H9 (cell line): ENCODE measurements at regions not wholly inside any gene's neighbourhood (a gene's known extent, or its start where the extent isn't known, plus 50 kb on each side); places are given as distances from the start of the nearest gene placed in this dataset.

Experiments used
- DNase-seq: peaks from one replicate; pipeline ENCODE4 v3.0.0-alpha.2; 2017
- H2AFZ ChIP-seq: one replicate; pipeline ENCODE4 v1.6.1; 2013; ENCODE audit warnings: mild to moderate bottlenecking, low read length, control low read depth, moderate library complexity
- H2AK5ac ChIP-seq: 2 replicates; pipeline ENCODE4 v1.6.1; 2013; ENCODE audit warnings: low read length, control low read depth, mixed read lengths; ENCODE audit not compliant: insufficient read length
- H2BK120ac ChIP-seq: one replicate; pipeline ENCODE4 v1.6.1; 2013; ENCODE audit warnings: low read depth, mild to moderate bottlenecking, low read length, control low read depth, inconsistent platforms; ENCODE audit not compliant: poor library complexity, severe bottlenecking
- H2BK12ac ChIP-seq: 2 replicates; pipeline ENCODE4 v1.6.1; 2013; ENCODE audit warnings: low read length, control low read depth, mixed read lengths, low read depth; ENCODE audit not compliant: insufficient read length
- H2BK15ac ChIP-seq: 2 replicates; pipeline ENCODE4 v1.6.1; 2013; ENCODE audit warnings: low read depth, low read length, control low read depth
- H2BK20ac ChIP-seq: one replicate; pipeline ENCODE4 v1.6.1; 2013; ENCODE audit warnings: low read depth, mild to moderate bottlenecking, low read length, control low read depth, inconsistent platforms; ENCODE audit not compliant: poor library complexity, severe bottlenecking
- H2BK5ac ChIP-seq: 2 replicates; pipeline ENCODE4 v1.6.1; 2013; ENCODE audit warnings: low read length, control low read depth, mixed read lengths; ENCODE audit not compliant: insufficient read length
- H3K14ac ChIP-seq: 2 replicates; pipeline ENCODE4 v1.6.1; 2013; ENCODE audit warnings: low read length, control low read depth; ENCODE audit not compliant: insufficient read depth
- H3K18ac ChIP-seq: 2 replicates; pipeline ENCODE4 v1.6.1; 2013; ENCODE audit warnings: low read depth, mild to moderate bottlenecking, mixed read lengths, low read length, control low read depth; ENCODE audit not compliant: insufficient read length
- H3K23ac ChIP-seq: 2 replicates; pipeline ENCODE4 v1.6.1; 2013; ENCODE audit warnings: low read length, control low read depth, mixed read lengths, low read depth; ENCODE audit not compliant: insufficient read length
- H3K23me2 ChIP-seq: 2 replicates; pipeline ENCODE4 v1.6.1; 2013; ENCODE audit warnings: low read depth, mild to moderate bottlenecking, mixed read lengths, low read length, control low read depth; ENCODE audit not compliant: insufficient read length, poor library complexity, severe bottlenecking
- H3K27ac ChIP-seq: 2 replicates; pipeline ENCODE4 v1.5.1; 2013; ENCODE audit warnings: low read length, control low read depth, mixed read lengths, low read depth; ENCODE audit not compliant: insufficient read length
- H3K27me3 ChIP-seq: 2 replicates; pipeline ENCODE4 v1.6.1; 2013; ENCODE audit warnings: low read length, control low read depth, inconsistent platforms; ENCODE audit not compliant: insufficient read depth
- H3K4ac ChIP-seq: 2 replicates; pipeline ENCODE4 v1.6.1; 2013; ENCODE audit warnings: low read depth, mild to moderate bottlenecking, control low read depth, inconsistent platforms, low read length, moderate library complexity
- H3K4me1 ChIP-seq: 2 replicates; pipeline ENCODE4 v1.6.1; 2013; ENCODE audit warnings: low read length, control low read depth, inconsistent platforms; ENCODE audit not compliant: insufficient read depth
- H3K4me2 ChIP-seq: 2 replicates; pipeline ENCODE4 v1.6.1; 2013; ENCODE audit warnings: low read length, control low read depth, mixed read lengths; ENCODE audit not compliant: insufficient read length, insufficient read depth
- H3K56ac ChIP-seq: 2 replicates; pipeline ENCODE4 v1.6.1; 2013; ENCODE audit warnings: low read depth, mild to moderate bottlenecking, mixed read lengths, low read length, control low read depth; ENCODE audit not compliant: insufficient read length
- H3K79me1 ChIP-seq: 2 replicates; pipeline ENCODE4 v1.6.1; 2013; ENCODE audit warnings: low read depth, mild to moderate bottlenecking, moderate library complexity, low read length, control low read depth, inconsistent platforms; ENCODE audit not compliant: insufficient read depth, poor library complexity, severe bottlenecking
- H3K79me2 ChIP-seq: 2 replicates; pipeline ENCODE4 v1.6.1; 2013; ENCODE audit warnings: low read length, control low read depth, inconsistent platforms; ENCODE audit not compliant: insufficient read depth
- H3K9ac ChIP-seq: 2 replicates; pipeline ENCODE4 v1.6.1; 2013; ENCODE audit warnings: low read length, control low read depth, mixed read lengths; ENCODE audit not compliant: insufficient read length; ENCODE audit errors: extremely low read depth
- H3K9me3 ChIP-seq: one replicate; pipeline ENCODE4 v1.6.1; 2013; ENCODE audit warnings: low read depth, low read length, inconsistent platforms; ENCODE audit not compliant: control insufficient read depth
- H3T11ph ChIP-seq: one replicate; pipeline ENCODE4 v1.6.1; 2013; ENCODE audit warnings: mild to moderate bottlenecking, low read length, control low read depth, inconsistent platforms
- H4K20me1 ChIP-seq: one replicate; pipeline ENCODE4 v1.6.1; 2013; ENCODE audit not compliant: control insufficient read depth, insufficient read length, insufficient read depth
- H4K5ac ChIP-seq: 2 replicates; pipeline ENCODE4 v1.6.1; 2013; ENCODE audit warnings: low read depth, mild to moderate bottlenecking, mixed read lengths, low read length, control low read depth; ENCODE audit not compliant: insufficient read length
- H4K8ac ChIP-seq: replicated peaks from 2 replicates; pipeline ENCODE4 v1.6.1; 2013; ENCODE audit warnings: low read length, control low read depth, mixed read lengths, low read depth; ENCODE audit not compliant: insufficient read length
- H4K91ac ChIP-seq: 2 replicates; pipeline ENCODE4 v1.6.1; 2013; ENCODE audit warnings: low read depth, mild to moderate bottlenecking, moderate library complexity, mixed read lengths, low read length, control low read depth; ENCODE audit not compliant: insufficient read length
- H3K27ac Mint-ChIP-seq, 3 experiments: 2 replicates in 2 of 3; 3 replicates in 1 of 3; pipeline ENCODE4 v1.8.0; 2020 to 2021; ENCODE audit warnings: mixed read lengths in 3 of 3, mild to moderate bottlenecking in 1 of 3, moderate library complexity in 1 of 3
- H3K27me3 Mint-ChIP-seq: 2 replicates; pipeline ENCODE4 v1.8.0; 2021; ENCODE audit warnings: low read depth, mild to moderate bottlenecking, moderate library complexity, mixed read lengths
- H3K36me3 Mint-ChIP-seq, 3 experiments: 2 replicates in 2 of 3; 3 replicates in 1 of 3; pipeline ENCODE4 v1.8.0; 2020 to 2021; ENCODE audit warnings: low read depth in 3 of 3, mixed read lengths in 3 of 3; ENCODE audit not compliant: insufficient read depth in 1 of 3
- H3K4me1 Mint-ChIP-seq, 2 experiments: 2 replicates each; pipeline ENCODE4 v1.8.0; 2020; ENCODE audit warnings: mixed read lengths in 2 of 2
- H3K4me3 Mint-ChIP-seq, 2 experiments: 2 replicates in 1 of 2; 3 replicates in 1 of 2; pipeline ENCODE4 v1.8.0; 2020 to 2021; ENCODE audit warnings: mild to moderate bottlenecking in 2 of 2, mixed read lengths in 2 of 2, moderate library complexity in 1 of 2
- H3K9me3 Mint-ChIP-seq, 2 experiments: 2 replicates in 1 of 2; 3 replicates in 1 of 2; pipeline ENCODE4 v1.8.0; 2020; ENCODE audit warnings: mild to moderate bottlenecking in 2 of 2, mixed read lengths in 2 of 2, moderate library complexity in 1 of 2
- CTCF ChIP-seq: fragments of 200-600 bp; sonication (generic); conservative IDR thresholded peaks from 3 replicates; pipeline ENCODE4 v1.8.0; 2021; ENCODE audit warnings: antibody characterized with exemption, mild to moderate bottlenecking
- WGBS: extraction: QIAGEN DNeasy Blood & Tissue Kit; methylation state at CpG from one replicate; pipeline ENCODE4 v1.1.7; 2013; ENCODE audit warnings: missing lambda C conversion rate, low lambda C conversion rate, mixed read lengths; ENCODE audit not compliant: insufficient read length; ENCODE audit errors: extremely low coverage; 5-methylcytosine and 5-hydroxymethylcytosine counted together

DNA sequence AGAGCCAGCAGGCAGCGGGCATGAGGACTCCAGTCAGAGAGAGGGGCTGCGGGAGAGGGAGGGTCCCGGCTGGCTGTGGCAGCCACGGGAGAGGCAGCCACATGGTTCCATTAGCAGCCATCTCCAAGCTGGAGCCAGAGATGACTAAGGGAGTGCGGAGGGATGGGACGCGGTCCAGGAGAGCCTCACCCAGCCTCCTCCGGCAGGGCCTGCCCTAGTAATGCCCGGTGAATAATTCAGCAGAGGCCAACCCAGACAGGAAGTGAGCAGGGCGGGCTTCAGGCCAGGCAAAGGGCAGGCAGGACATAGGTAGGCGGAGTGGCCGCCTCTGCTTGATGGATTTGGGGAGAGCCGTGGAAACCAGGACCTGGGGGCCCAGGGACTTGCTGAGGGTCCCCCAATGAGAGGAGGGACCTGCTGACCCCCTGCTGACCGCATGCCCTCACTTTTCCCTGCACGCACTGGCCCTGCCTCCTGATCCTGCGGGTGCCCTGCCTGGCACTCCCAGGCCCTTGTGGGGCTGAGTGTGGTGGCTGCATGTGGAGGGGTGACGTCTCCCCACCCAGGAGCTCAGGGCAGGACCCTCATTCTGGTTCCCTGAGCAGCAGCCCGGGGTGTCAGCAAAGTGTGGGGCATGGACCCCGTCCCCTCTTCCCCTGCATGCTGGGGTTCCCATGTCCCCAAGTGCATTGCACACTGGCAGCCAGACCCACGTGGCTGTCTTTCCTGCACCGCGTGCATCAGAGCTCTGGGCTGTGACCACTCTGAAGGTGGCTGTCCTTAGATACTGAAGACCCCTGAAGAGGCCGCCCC is 51.8 kb upstream of the SLCO4A1 start:
- H2BK120ac ChIP-seq, result no peak overlapping the region
- H3K23ac ChIP-seq, result no peak overlapping the region
- no peak overlapping the region for H2BK5ac ChIP-seq
- H3K56ac ChIP-seq, result no peak overlapping the region
- WGBS, result no CpG with 5 or more reads among the region's 23 CpGs
- no peaks in the 10 kb centered on the region for H3K23me2 ChIP-seq
- no peak for TF ChIP-seq CTCF
- H3K4me1 Mint-ChIP-seq, result peaks cover 0 to 3% of the 10 kb centered on the region in 2 experiments; a peak in 1 of 4 replicates
- no peak overlapping the region; the same call in 1 of the 2 replicates for H3K14ac ChIP-seq
- H3K9me3 ChIP-seq, result no peaks in the 10 kb centered on the region
- H3K9ac ChIP-seq, result no peak overlapping the region
- peaks cover 0 to 2% of the 10 kb centered on the region in 2 experiments; a peak in 2 of 5 replicates for H3K9me3 Mint-ChIP-seq
- H3K4me1 ChIP-seq, result no peaks in the 10 kb centered on the region
- H2AK5ac ChIP-seq, result no peak overlapping the region
- no peak overlapping the region for H3K4me2 ChIP-seq
- no peak overlapping the region for H3K4me3 Mint-ChIP-seq
- H3K27ac ChIP-seq, result no peak overlapping the region
- no peaks in the 10 kb centered on the region for H3K79me1 ChIP-seq
- no peak overlapping the region for H2BK20ac ChIP-seq
- no peak overlapping the region for H2AFZ ChIP-seq
- H3K27ac Mint-ChIP-seq, result no peak overlapping the region
- H4K91ac ChIP-seq, result no peak overlapping the region
- no peak overlapping the region for H3K18ac ChIP-seq
- no peak for DNase-seq
- no peaks in the 10 kb centered on the region for H3K79me2 ChIP-seq
- peaks cover 22% of the 10 kb centered on the region for H3K27me3 Mint-ChIP-seq
- no peak overlapping the region for H2BK12ac ChIP-seq
- H3T11ph ChIP-seq, result no peak overlapping the region
- no peak overlapping the region for H4K5ac ChIP-seq
- H2BK15ac ChIP-seq, result no peak overlapping the region
- no peaks in the 10 kb centered on the region for H3K27me3 ChIP-seq
- no peaks in the 10 kb centered on the region for H3K36me3 Mint-ChIP-seq
- H4K8ac ChIP-seq, result no peak overlapping the region
- H3K4ac ChIP-seq, result no peak overlapping the region
- no peaks in the 10 kb centered on the region for H4K20me1 ChIP-seq
